ENCODE measurements at regions not wholly inside any gene's neighbourhood (a gene's known extent, or its start where the extent isn't known, plus 50 kb on each side); places are given as distances from the start of the nearest gene placed in this dataset.

DNA sequence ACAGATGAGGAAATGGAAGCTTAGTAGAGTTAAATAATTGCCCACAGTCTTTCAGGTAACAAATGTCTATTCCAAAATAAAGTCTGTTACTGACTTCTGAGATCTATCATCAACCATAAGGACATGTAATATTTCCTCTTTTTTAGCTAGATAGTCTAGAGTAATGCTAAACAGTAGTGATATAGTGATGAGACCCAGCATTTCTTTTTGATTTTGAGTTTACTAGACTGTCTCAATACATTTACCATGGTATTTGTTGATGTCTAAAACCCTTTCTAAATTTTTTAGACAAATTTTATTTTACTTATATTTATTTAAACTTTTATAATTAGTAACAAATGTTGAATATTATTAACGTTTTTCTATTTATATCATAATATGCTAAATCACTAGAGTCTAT, 465.1 kb upstream of the SLIT2 start (continued):
- TF ChIP-seq ZBED1 (IDR thresholded peaks at IDR 0.05; ENCODE audit: borderline replicate concordance) (no peak), BMI1 (IDR thresholded peaks at IDR 0.05; ENCODE audit: borderline replicate concordance) (no peak)

- RAD21 ChIA-PET (ENCODE audit: unreplicated experiment), result no interaction called here
- in situ Hi-C loops (cut with MboI), result no loop called here
- no peak for FAIRE-seq
Observed at GRCh38 chr4:19783667-19784223, 468.0 kb upstream of the SLIT2 start.

DNA sequence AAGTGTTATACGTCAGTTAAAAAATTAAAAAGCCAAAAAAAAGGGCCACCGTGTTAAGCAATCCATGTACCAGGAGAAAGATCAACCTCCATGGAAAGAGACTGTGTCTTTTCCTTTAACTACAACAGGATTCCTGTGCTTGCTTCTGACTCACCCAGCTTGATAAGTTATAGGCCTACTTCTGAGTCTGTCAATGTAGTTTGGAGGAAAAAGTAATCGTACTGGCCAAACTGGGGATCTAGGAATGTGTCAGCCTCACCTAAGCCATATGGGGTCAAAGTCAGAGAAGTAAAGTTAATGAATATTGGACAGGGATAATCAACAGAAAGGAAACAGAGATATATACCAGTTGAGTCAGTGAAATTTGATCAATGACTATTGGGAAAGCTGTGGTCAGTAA, 470.8 kb upstream of the SLIT2 start:
- no peak overlapping the region for H3K27ac ChIP-seq (ENCODE audit: control insufficient read depth, insufficient read depth)
- no peak overlapping the region for H3K4me3 ChIP-seq
- H3K79me2 ChIP-seq (ENCODE audit: control insufficient read depth, insufficient read depth, low read length), result no peaks in the 10 kb centered on the region
- BruUV-seq (replicated peaks), result no TSS peak
- DNase-seq (ENCODE audit: low read depth, low spot score) (no peak), FAIRE-seq (no peak), ATAC-seq (no peak)
- no peaks in the 10 kb centered on the region for H3K27me3 ChIP-seq (replicated peaks in 1 of 2; ENCODE audit: control insufficient read depth in 2 of 2, insufficient read depth in 2 of 2, low read length in 1 of 2)
- ChIA-PET POLR2A (no interaction called here), RAD21 (ENCODE audit: unreplicated experiment) (no interaction called here), SMC1A (ENCODE audit: uncharacterized antibody, unreplicated experiment) (no interaction called here), CTCF (no interaction called here)
- intact Hi-C loops (cut with micrococcal nuclease; ENCODE audit: unreplicated experiment) (no loop called here), in situ Hi-C loops (cut with MboI) (no loop called here)
- no peaks in the 10 kb centered on the region for H3K4me1 ChIP-seq (ENCODE audit: control insufficient read depth, insufficient read depth, low read length)
- no peak overlapping the region for H2AFZ ChIP-seq (ENCODE audit: control insufficient read depth, low read depth, low read length)
- H4K20me1 ChIP-seq (ENCODE audit: control insufficient read depth, insufficient read depth), result no peaks in the 10 kb centered on the region
- H3K9me3 ChIP-seq (replicated peaks; ENCODE audit: control insufficient read depth, insufficient read depth, low read length), result no peaks in the 10 kb centered on the region; the same call in 2 of the 3 replicates
- H3K36me3 ChIP-seq (ENCODE audit: control insufficient read depth in 2 of 2, insufficient read depth in 2 of 2, low read length in 1 of 2), result no peaks in the 10 kb centered on the region
- no peak overlapping the region for H3K9ac ChIP-seq (ENCODE audit: control insufficient read depth, insufficient read depth, low read length)
- 9% methylated on average over 3 of the region's 3 CpGs for WGBS (ENCODE audit: insufficient coverage, insufficient replicate concordance, low lambda C conversion rate, missing lambda C conversion rate)
- no peak overlapping the region for H3K4me2 ChIP-seq (ENCODE audit: control insufficient read depth, insufficient read depth)
- TF ChIP-seq ZNF24 (IDR thresholded peaks at IDR 0.05), result no peak
- TF ChIP-seq MYB (IDR thresholded peaks at IDR 0.05; ENCODE audit: borderline replicate concordance, low read depth, low read length), result no peak
- TF ChIP-seq ZNF207 (IDR thresholded peaks at IDR 0.05; ENCODE audit: borderline replicate concordance), result no peak
- TF ChIP-seq HCFC1 (IDR thresholded peaks at IDR 0.05; ENCODE audit: low read length), result no peak
- TF ChIP-seq, protein P1, sequence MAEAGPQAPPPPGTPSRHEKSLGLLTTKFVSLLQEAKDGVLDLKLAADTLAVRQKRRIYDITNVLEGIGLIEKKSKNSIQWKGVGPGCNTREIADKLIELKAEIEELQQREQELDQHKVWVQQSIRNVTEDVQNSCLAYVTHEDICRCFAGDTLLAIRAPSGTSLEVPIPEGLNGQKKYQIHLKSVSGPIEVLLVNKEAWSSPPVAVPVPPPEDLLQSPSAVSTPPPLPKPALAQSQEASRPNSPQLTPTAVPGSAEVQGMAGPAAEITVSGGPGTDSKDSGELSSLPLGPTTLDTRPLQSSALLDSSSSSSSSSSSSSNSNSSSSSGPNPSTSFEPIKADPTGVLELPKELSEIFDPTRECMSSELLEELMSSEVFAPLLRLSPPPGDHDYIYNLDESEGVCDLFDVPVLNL (IDR thresholded peaks at IDR 0.05; ENCODE audit: low read depth, low read length), result no peak
- TF ChIP-seq, protein P2, sequence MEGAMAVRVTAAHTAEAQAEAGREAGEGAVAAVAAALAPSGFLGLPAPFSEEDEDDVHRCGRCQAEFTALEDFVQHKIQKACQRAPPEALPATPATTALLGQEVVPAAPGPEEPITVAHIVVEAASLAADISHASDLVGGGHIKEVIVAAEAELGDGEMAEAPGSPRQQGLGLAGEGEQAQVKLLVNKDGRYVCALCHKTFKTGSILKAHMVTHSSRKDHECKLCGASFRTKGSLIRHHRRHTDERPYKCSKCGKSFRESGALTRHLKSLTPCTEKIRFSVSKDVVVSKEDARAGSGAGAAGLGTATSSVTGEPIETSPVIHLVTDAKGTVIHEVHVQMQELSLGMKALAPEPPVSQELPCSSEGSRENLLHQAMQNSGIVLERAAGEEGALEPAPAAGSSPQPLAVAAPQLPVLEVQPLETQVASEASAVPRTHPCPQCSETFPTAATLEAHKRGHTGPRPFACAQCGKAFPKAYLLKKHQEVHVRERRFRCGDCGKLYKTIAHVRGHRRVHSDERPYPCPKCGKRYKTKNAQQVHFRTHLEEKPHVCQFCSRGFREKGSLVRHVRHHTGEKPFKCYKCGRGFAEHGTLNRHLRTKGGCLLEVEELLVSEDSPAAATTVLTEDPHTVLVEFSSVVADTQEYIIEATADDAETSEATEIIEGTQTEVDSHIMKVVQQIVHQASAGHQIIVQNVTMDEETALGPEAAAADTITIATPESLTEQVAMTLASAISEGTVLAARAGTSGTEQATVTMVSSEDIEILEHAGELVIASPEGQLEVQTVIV (IDR thresholded peaks at IDR 0.05; ENCODE audit: borderline replicate concordance, partially characterized antibody), result no peak
- no peak for TF ChIP-seq ZNF384 (IDR thresholded peaks at IDR 0.05; ENCODE audit: borderline replicate concordance, low read depth, low read length)
- no peak for TF ChIP-seq CHD1 (IDR thresholded peaks at IDR 0.05; ENCODE audit: low read depth, low read length)
- TF ChIP-seq WRNIP1 (IDR thresholded peaks at IDR 0.05; ENCODE audit: borderline replicate concordance, low read depth, low read length), result no peak

More at GRCh38 chr4:19783667-19784223, 468.0 kb upstream of the SLIT2 start:
- BruUV-seq (replicated peaks), result no TSS peak
- WGBS (ENCODE audit: insufficient coverage, insufficient replicate concordance, low lambda C conversion rate, missing lambda C conversion rate), result 2% methylated on average over 4 of the region's 4 CpGs
- no peak overlapping the region for H3K9ac ChIP-seq (ENCODE audit: control insufficient read depth, insufficient read depth, low read length)
- H3K27me3 ChIP-seq (replicated peaks in 1 of 2; ENCODE audit: control insufficient read depth in 2 of 2, insufficient read depth in 2 of 2, low read length in 1 of 2), result no peaks in the 10 kb centered on the region
- H3K4me1 ChIP-seq (ENCODE audit: control insufficient read depth, insufficient read depth, low read length), result no peaks in the 10 kb centered on the region
- DNase-seq (ENCODE audit: low read depth, low spot score) (no peak), ATAC-seq (no peak)
- no peak overlapping the region for H3K4me3 ChIP-seq
- no peak overlapping the region for H2AFZ ChIP-seq (ENCODE audit: control insufficient read depth, low read depth, low read length)
- no peak overlapping the region for H3K4me2 ChIP-seq (ENCODE audit: control insufficient read depth, insufficient read depth)
- no peaks in the 10 kb centered on the region for H3K79me2 ChIP-seq (ENCODE audit: control insufficient read depth, insufficient read depth, low read length)
- SMC1A ChIA-PET (ENCODE audit: uncharacterized antibody, unreplicated experiment), result no interaction called here
- H4K20me1 ChIP-seq (ENCODE audit: control insufficient read depth, insufficient read depth), result no peaks in the 10 kb centered on the region
- intact Hi-C loops (cut with micrococcal nuclease; ENCODE audit: unreplicated experiment), result no loop called here
- POLR2A ChIA-PET, result no interaction called here
- H3K36me3 ChIP-seq (ENCODE audit: control insufficient read depth in 2 of 2, insufficient read depth in 2 of 2, low read length in 1 of 2), result no peaks in the 10 kb centered on the region
- no peak overlapping the region for H3K27ac ChIP-seq (ENCODE audit: control insufficient read depth, insufficient read depth)
- CTCF ChIA-PET, result no interaction called here
- no peaks in the 10 kb centered on the region; the same call in 2 of the 3 replicates for H3K9me3 ChIP-seq (replicated peaks; ENCODE audit: control insufficient read depth, insufficient read depth, low read length)
- no peak for TF ChIP-seq SPI1 (IDR thresholded peaks at IDR 0.05; ENCODE audit: borderline replicate concordance, insufficient read depth, low read depth, low read length)
- TF ChIP-seq KLF5 (IDR thresholded peaks at IDR 0.05; ENCODE audit: partially characterized antibody), result no peak
- no peak for TF ChIP-seq YY1 (IDR thresholded peaks at IDR 0.05; ENCODE audit: low read depth, low read length)
- no peak for TF ChIP-seq EP300 (IDR thresholded peaks at IDR 0.05; ENCODE audit: borderline replicate concordance in 1 of 2, control insufficient read depth in 1 of 2, low read depth in 2 of 2, low read length in 2 of 2)
- TF ChIP-seq ATF7 (IDR thresholded peaks at IDR 0.05; ENCODE audit: low read depth), result no peak
- no peak for TF ChIP-seq KAT2A (conservative IDR thresholded peaks at IDR 0.05; ENCODE audit: control insufficient read depth, low read depth, low read length)
- no peak for TF ChIP-seq HDGF (IDR thresholded peaks at IDR 0.05)
- no peak for TF ChIP-seq POLR2AphosphoS5 (IDR thresholded peaks at IDR 0.05; ENCODE audit: low read length)
- TF ChIP-seq KDM1A (IDR thresholded peaks at IDR 0.05; ENCODE audit: borderline replicate concordance), result no peak

Measured in GM12878 (cell line).